Hypothalamus (tissue), 51 donors: ENCODE measurements at regions not wholly inside any gene's neighbourhood (a gene's known extent, or its start where the extent isn't known, plus 50 kb on each side); places are given as distances from the start of the nearest gene placed in this dataset.
A peak's percentile ranks its signal among the peaks of the same experiment; 100 is the strongest.
"Not testable (repeated sequence)": the region's sequence is repeated elsewhere in the genome, so short reads cannot be mapped to it uniquely, and the experiment has no call there.

Experiments
- DNase-seq, 51 donors: peaks; one replicate each; lab custom pipeline; 2025; lab: John Stamatoyannopoulos, UW

DNA sequence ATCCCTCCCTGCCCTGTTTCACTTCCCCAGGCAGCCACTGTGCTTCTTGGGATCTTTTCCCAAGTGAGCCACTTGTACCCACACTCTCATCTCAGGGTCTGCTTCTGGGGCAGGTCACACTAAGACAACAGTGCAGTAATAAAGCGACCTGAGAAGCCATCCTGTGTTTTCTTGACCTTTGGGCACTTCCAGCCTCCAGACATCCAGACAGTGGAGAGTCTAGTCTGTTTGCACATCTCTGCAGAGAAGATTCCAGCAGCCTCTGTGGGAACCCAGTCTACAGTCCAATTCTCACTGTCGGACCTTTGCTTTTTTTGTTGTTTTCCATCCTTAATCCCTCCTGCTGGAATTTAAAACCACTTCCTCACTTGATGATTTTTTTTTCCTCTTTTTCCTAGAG lies 50.3 kb upstream of the ATP6AP2 start:
- no peak for DNase-seq

GRCh38 chrX:40527543-40527942 lies 53.2 kb upstream of the ATP6AP2 start:
- no peak for DNase-seq

DNA sequence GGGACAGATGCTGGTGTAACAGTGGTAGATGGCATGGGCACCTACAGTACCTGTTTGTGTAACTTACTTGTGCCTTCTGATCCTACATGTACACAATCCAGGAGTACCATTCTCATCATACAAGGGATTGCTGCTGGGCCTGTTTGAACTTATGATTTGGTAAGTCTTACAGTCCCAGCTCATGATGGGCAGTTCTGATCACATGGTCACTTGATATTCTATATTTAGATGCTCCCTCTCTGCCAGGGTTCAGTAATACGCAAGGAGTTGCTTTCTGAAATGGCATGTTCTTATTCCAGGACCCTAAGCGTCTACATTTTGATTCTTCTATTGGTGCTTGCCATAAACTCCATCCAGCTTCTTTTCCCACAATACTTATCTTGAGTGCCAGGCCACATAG lies 54.4 kb upstream of the ATP6AP2 start:
- no peak for DNase-seq

DNA sequence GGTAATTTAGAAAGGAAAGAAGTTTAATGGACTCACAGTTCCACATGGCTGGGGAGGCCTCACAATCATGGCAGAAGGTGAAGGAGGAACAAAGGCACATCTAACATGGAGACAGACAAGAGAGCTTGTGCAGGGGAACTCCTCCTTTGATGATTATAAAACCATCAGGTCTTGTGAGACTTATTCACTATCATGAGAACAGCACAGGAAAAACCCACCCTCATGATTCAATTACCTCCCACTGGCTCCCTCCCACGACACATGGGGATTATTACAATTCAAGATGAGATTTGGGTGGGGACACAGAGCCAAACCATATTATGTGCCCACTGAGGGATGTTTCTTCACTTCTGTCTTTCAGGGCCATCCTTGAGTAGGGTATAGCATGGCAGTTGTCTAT lies 54.9 kb upstream of the ATP6AP2 start:
- DNase-seq: not testable (repeated sequence)

DNA sequence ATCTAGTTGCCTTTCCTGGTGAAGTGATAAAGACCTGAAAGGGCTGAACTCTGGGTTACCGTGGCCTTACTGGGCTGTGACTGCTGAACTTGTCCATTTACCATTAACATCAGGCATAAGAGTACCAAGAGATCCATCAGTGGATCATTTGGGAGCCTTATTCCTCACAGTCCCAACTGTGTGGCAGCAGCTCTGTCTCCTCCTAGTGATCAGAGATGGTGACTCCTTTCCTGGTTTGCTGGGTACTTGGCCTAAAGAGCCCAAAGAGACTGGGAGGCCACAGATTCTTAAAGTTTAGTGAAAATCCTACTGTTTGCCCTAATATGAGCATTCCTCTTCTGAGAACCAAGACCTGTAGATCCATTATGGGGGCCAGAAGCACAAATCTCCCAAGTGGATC lies 56.3 kb upstream of the ATP6AP2 start:
- DNase-seq: no peak

DNA sequence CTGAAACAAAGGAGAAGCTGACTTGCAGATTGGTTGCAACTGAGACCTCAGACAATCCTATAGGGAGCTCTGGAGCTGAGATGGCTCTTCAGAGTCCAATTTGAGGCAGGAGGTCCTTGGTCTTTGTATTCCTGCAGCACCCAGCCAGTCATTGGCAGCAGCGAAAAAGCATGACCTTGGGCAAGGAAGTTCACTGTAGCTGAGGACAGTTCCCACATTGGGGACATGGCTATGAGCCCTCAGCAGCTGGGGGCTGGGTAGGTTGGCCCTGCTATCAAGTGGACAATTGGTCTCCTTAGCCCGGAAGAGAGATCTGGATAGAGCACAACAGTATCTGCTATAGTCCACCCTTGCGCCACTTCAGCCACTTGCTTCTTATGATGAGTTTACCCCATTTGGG lies 56.9 kb upstream of the ATP6AP2 start:
- DNase-seq: no peak

DNA sequence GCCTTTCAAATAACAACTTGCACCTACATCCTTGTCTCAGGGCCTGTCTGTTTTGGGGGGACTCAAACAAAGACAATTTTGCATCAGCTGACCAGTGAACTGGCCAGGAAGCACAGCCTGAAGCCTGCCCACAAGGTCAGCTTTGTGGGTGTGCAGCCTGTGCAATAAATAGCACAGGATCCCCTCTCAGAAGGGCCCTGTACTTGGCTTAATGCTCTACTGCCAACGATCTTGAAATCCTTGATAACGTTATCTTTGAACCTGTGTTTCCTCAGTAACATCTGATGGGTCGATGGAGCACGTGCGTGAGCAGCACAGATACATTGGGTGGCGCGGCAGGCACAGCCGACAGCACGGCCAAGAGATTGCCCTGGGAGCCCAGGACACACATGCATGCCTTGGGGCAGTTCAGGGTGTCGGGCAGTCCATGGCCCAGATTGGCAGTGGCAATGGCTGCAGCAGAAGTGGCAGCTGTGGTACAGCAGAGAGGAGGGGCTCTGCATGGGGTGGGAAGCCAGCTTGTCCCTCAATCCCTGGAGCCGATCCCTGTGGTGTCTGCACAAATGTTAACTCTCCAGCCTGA lies 58.8 kb upstream of the ATP6AP2 start:
- DNase-seq: peak in 11 of 51 donors; percentile 0 to 24 (median 6)

GRCh38 chrX:40514376-40514775 lies 66.4 kb upstream of the ATP6AP2 start:
- DNase-seq: no peak

- no peak for DNase-seq
These were observed 66.9 kb upstream of the ATP6AP2 start for GRCh38 chrX:40513835-40514234.

DNA sequence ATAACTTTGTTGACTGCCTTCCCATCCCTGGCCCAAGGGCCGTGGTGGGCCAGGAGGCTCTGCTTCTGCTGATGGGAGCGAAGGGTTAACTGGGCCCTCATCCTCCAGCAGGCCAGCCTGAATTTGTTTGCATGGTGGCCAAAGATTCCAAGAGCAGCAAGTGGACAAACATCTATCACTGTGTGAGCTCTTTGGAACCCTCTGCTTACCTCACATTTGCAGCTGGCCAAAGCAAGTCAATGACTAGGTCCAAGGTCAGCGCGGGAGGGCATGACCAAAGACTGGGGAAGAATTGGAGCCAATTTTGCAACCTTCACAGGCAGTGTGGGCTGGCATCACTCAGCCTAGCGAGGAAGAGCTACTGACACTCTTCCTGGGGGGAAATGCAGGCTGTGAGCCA lies 67.8 kb upstream of the ATP6AP2 start:
- no peak for DNase-seq

- no peak for DNase-seq
These were observed 69.5 kb upstream of the ATP6AP2 start for GRCh38 chrX:40511258-40511657.

DNA sequence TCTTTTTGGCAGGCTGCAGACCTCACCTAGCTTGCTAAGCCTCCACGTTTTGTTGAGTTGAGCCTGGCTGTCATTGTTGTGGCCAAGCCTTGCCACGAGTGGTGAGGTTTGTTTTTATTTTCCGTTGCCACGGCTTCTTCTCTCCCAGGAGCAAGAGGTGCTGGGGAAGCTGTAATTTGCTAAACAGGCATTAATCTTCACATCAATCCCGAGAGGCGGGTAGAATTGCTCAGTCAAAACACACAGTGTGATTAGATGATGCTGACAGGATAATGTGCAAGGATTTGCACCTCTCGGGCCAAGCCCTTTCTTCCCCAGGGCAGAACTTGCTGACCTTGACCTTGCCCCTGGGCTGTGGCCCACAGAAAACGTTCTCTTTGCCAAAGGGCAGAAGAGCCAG lies 72.2 kb upstream of the ATP6AP2 start:
- DNase-seq: no peak

DNA sequence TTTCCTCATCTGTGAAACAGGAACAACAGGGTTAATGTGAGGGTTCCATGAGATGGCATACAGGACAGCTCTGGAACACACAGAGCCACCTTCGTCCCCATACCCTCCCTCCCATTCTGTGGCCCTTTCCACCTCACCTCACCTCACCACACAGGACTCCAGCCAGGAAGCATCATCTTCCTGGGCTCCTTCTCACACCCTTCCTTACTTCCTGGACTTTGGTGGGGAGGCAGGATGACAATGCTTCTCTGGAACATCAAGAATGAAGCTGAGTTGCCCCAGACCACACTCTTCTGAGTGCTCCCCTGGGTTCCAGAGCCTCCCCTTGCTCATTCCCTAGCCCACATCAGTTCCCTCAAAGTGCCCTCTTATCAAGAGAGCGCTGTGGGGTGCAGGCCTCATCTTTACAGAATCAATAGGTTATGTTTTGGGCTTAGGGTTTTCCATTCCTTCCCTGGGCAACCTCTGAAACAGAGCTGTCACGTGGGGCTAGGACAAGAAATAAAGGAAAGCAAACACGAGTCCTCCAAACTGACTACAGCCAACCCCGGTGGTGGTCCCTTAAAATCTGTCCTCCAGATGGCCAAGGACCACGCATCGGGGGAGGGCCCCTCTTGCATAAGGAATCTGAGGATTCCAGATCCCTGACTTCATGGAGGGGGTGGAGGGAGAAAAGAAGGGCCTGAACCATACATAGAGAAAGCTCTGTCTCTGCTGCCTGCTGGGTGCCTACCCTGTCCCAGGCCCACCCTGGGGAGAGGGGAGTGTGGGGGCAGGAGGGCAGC lies 74.4 kb upstream of the ATP6AP2 start:
- DNase-seq: no peak

- DNase-seq: no peak
These were observed 75.8 kb upstream of the ATP6AP2 start for GRCh38 chrX:40504801-40505605.

GRCh38 chrX:40503094-40503493 lies 77.7 kb upstream of the ATP6AP2 start:
- DNase-seq: no peak

DNA sequence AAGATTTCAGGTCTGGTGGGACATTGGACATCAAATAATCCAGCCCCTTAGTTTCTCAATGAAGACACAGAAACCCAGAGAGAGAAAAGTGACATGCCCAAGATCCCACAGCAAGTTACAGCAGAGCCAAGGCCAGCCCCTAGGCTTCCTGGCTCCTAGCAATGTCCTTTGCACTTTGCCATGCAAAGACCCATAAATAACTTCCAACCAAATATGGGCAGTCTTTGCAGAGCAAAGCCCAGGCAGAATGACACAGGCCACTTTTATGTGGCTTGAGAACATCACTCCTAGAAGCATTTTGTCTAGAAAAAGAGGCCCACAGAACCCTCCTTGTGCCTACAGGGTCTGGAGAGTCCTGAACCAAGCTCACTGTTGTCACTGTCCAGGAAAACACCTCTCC lies 78.1 kb upstream of the ATP6AP2 start:
- DNase-seq: no peak

DNA sequence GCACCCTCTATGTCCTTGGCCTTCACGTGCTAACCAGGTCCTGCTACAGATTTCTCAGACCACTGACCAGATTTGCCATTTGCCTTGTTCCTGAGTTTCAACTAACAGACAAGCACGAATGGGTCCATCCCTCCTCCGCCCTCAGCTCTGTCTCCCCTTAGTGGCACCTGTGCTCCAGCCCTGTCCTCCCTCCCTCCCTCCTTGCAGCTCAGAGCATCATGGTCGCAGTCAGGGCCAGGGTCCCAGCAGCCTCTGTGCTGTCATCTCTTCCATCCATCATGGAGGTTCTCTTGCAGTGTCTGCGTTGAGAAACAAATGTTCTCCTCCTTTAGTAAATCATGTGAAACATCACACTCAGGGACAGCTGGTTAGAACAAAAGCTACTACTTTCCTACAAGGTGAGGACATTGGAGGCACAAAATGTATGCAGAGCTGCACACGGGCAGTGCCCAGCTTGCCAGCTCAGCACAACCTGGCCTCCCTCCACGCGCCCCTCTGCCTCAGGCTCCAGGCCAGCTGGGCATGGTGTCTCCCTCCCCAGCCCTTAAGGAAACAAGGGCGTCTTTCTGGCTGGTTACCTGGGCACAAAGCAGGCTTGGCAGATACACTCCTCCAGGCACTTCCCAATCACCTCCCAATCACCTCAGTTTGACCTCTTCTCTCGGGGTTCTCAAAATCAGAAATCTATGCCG lies 79.5 kb upstream of the ATP6AP2 start:
- DNase-seq: no peak

DNA sequence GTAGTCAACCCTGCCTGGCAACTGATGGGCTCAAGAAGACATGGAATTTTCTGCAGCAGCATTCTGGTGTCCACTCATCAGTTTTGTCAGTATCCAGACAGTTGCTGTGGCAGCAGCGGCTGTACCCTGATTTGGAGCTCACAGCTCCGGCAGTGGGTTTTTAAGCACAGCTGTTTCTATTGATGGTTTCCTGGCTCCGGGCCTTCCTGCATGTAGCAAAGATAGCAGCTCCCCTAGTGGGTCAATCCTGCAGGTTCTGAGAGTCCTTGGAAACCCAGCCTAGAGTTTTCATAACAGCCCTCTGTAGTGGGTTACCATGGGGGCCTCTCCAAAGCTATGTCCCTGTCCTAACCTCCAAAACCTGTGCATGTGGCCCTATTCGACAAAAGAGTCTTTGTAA lies 84.0 kb upstream of the ATP6AP2 start:
- peak in 19 of 51 donors; percentile 0 to 20 (median 3) for DNase-seq

GRCh38 chrX:40495659-40496058 lies 85.1 kb upstream of the ATP6AP2 start:
- DNase-seq: no peak

GRCh38 chrX:40494005-40494404 lies 86.8 kb upstream of the ATP6AP2 start:
- DNase-seq: no peak

DNA sequence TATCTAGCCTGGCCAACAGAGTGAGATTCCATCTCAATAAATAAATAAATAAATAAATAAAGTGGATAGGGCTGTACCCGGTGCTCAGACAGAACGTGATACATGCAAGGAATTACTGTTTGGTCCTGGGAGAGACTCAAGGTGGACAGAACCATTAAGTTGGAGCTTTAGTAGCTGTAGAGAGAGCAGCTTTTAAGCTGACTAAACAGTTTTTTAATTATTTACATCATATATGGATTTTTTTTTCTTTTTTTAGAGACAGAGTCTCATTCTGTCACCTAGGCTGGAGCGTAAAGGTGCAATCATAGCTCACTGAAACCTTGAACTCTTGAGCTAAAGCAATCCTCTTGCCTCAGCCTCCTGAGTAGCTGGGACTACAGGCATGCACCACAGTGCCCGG lies 92.5 kb upstream of the ATP6AP2 start:
- no peak for DNase-seq
